ENCODE measurements at regions not wholly inside any gene's neighbourhood (a gene's known extent, or its start where the extent isn't known, plus 50 kb on each side); places are given as distances from the start of the nearest gene placed in this dataset.

- Histone ChIP-seq H3K27me3 (ENCODE audit: control insufficient read depth, insufficient read depth, low read length) (no peaks in the 10 kb centered on the region), H3K9me3 (ENCODE audit: control insufficient read depth, insufficient read depth, low read depth, low read length) (no peaks in the 10 kb centered on the region), H3K9ac (ENCODE audit: insufficient read depth, low read length) (no peak overlapping the region), H3K79me2 (ENCODE audit: control insufficient read depth, insufficient read depth, low read length) (no peaks in the 10 kb centered on the region), H2AFZ (ENCODE audit: low read length) (no peak overlapping the region), H3K27ac (ENCODE audit: insufficient read depth, low read length) (no peak overlapping the region), H4K20me1 (ENCODE audit: control insufficient read depth, extremely low read depth, insufficient read depth, low read length) (no peaks in the 10 kb centered on the region), H3K4me1 (ENCODE audit: control insufficient read depth, extremely low read depth, insufficient read depth, low read length) (no peaks in the 10 kb centered on the region), H3K4me3 (replicated peaks in 1 of 4; ENCODE audit: control extremely low read depth in 1 of 4, insufficient read depth in 1 of 4, low read depth in 3 of 4, low read length in 4 of 4) (no peak overlapping the region), H3K4me2 (ENCODE audit: extremely low read depth, insufficient read depth, low read length) (no peak overlapping the region), H3K36me3 (ENCODE audit: control insufficient read depth, insufficient read depth, low read length) (no peaks in the 10 kb centered on the region)
- no peak for DNase-seq (ENCODE audit: low read depth in 2 of 2)
- TF ChIP-seq, protein P1, sequence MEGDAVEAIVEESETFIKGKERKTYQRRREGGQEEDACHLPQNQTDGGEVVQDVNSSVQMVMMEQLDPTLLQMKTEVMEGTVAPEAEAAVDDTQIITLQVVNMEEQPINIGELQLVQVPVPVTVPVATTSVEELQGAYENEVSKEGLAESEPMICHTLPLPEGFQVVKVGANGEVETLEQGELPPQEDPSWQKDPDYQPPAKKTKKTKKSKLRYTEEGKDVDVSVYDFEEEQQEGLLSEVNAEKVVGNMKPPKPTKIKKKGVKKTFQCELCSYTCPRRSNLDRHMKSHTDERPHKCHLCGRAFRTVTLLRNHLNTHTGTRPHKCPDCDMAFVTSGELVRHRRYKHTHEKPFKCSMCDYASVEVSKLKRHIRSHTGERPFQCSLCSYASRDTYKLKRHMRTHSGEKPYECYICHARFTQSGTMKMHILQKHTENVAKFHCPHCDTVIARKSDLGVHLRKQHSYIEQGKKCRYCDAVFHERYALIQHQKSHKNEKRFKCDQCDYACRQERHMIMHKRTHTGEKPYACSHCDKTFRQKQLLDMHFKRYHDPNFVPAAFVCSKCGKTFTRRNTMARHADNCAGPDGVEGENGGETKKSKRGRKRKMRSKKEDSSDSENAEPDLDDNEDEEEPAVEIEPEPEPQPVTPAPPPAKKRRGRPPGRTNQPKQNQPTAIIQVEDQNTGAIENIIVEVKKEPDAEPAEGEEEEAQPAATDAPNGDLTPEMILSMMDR (conservative IDR thresholded peaks at IDR 0.05 in 1 of 2, IDR thresholded peaks at IDR 0.05 in 1 of 2; ENCODE audit: low read depth in 1 of 2, low read length in 2 of 2): no peak
- no peak for TF ChIP-seq EZH2 (IDR thresholded peaks at IDR 0.05; ENCODE audit: low read length, missing control alignments)
These were observed 431.8 kb upstream of the MYT1L start for GRCh38 chr2:2762913-2763312.

GRCh38 chr2:2762166-2762908 is 431.3 kb upstream of the MYT1L start:
- Histone ChIP-seq H3K9me3 (ENCODE audit: control insufficient read depth, insufficient read depth, low read depth, low read length) (no peaks in the 10 kb centered on the region), H3K27me3 (ENCODE audit: control insufficient read depth, insufficient read depth, low read length) (no peaks in the 10 kb centered on the region), H3K4me1 (ENCODE audit: control insufficient read depth, extremely low read depth, insufficient read depth, low read length) (no peaks in the 10 kb centered on the region), H3K4me3 (replicated peaks in 1 of 4; ENCODE audit: control extremely low read depth in 1 of 4, insufficient read depth in 1 of 4, low read depth in 3 of 4, low read length in 4 of 4) (no peak overlapping the region), H4K20me1 (ENCODE audit: control insufficient read depth, extremely low read depth, insufficient read depth, low read length) (no peaks in the 10 kb centered on the region), H3K27ac (ENCODE audit: insufficient read depth, low read length) (no peak overlapping the region), H3K79me2 (ENCODE audit: control insufficient read depth, insufficient read depth, low read length) (no peaks in the 10 kb centered on the region), H3K36me3 (ENCODE audit: control insufficient read depth, insufficient read depth, low read length) (no peaks in the 10 kb centered on the region), H3K4me2 (ENCODE audit: extremely low read depth, insufficient read depth, low read length) (no peak overlapping the region), H2AFZ (ENCODE audit: low read length) (no peak overlapping the region), H3K9ac (ENCODE audit: insufficient read depth, low read length) (no peak overlapping the region)
- TF ChIP-seq, protein P1 (conservative IDR thresholded peaks at IDR 0.05 in 1 of 2, IDR thresholded peaks at IDR 0.05 in 1 of 2; ENCODE audit: low read depth in 1 of 2, low read length in 2 of 2): no peak
- TF ChIP-seq EZH2 (IDR thresholded peaks at IDR 0.05; ENCODE audit: low read length, missing control alignments): no peak
- DNase-seq (ENCODE audit: low read depth in 2 of 2): no peak

- no peak for DNase-seq (ENCODE audit: low read depth in 2 of 2)
- no peaks in the 10 kb centered on the region for H3K79me2 ChIP-seq (ENCODE audit: control insufficient read depth, insufficient read depth, low read length)
- H3K27me3 ChIP-seq (ENCODE audit: control insufficient read depth, insufficient read depth, low read length): no peaks in the 10 kb centered on the region
- H3K4me3 ChIP-seq (replicated peaks in 1 of 4; ENCODE audit: control extremely low read depth in 1 of 4, insufficient read depth in 1 of 4, low read depth in 3 of 4, low read length in 4 of 4): no peak overlapping the region
- H4K20me1 ChIP-seq (ENCODE audit: control insufficient read depth, extremely low read depth, insufficient read depth, low read length): no peaks in the 10 kb centered on the region
- H3K4me2 ChIP-seq (ENCODE audit: extremely low read depth, insufficient read depth, low read length): no peak overlapping the region
- TF ChIP-seq, protein P1 (conservative IDR thresholded peaks at IDR 0.05 in 1 of 2, IDR thresholded peaks at IDR 0.05 in 1 of 2; ENCODE audit: low read depth in 1 of 2, low read length in 2 of 2): no peak
- TF ChIP-seq EZH2 (IDR thresholded peaks at IDR 0.05; ENCODE audit: low read length, missing control alignments): no peak
- no peaks in the 10 kb centered on the region for H3K9me3 ChIP-seq (ENCODE audit: control insufficient read depth, insufficient read depth, low read depth, low read length)
- H3K9ac ChIP-seq (ENCODE audit: insufficient read depth, low read length): no peak overlapping the region
- no peaks in the 10 kb centered on the region for H3K4me1 ChIP-seq (ENCODE audit: control insufficient read depth, extremely low read depth, insufficient read depth, low read length)
- no peaks in the 10 kb centered on the region for H3K36me3 ChIP-seq (ENCODE audit: control insufficient read depth, insufficient read depth, low read length)
- no peak overlapping the region for H2AFZ ChIP-seq (ENCODE audit: low read length)
- no peak overlapping the region for H3K27ac ChIP-seq (ENCODE audit: insufficient read depth, low read length)
These were observed 427.8 kb upstream of the MYT1L start for GRCh38 chr2:2758793-2759367.

Measured in fibroblast of lung (primary cell).